Hematopoietic multipotent progenitor cell treated with erythropoietin and hydrocortisone succinate and interleukin-3 and kit ligand, for 15 days (in vitro differentiated cells): ENCODE measurements at regions not wholly inside any gene's neighbourhood (a gene's known extent, or its start where the extent isn't known, plus 50 kb on each side); places are given as distances from the start of the nearest gene placed in this dataset.
"Not testable (repeated sequence)": the region's sequence is repeated elsewhere in the genome, so short reads cannot be mapped to it uniquely, and the experiment has no call there.

ENCODE experiments used
- DNase-seq: peaks from one replicate; pipeline ENCODE4 v3.0.0-alpha.2; 2015; ENCODE audit warnings: low spot score

DNA sequence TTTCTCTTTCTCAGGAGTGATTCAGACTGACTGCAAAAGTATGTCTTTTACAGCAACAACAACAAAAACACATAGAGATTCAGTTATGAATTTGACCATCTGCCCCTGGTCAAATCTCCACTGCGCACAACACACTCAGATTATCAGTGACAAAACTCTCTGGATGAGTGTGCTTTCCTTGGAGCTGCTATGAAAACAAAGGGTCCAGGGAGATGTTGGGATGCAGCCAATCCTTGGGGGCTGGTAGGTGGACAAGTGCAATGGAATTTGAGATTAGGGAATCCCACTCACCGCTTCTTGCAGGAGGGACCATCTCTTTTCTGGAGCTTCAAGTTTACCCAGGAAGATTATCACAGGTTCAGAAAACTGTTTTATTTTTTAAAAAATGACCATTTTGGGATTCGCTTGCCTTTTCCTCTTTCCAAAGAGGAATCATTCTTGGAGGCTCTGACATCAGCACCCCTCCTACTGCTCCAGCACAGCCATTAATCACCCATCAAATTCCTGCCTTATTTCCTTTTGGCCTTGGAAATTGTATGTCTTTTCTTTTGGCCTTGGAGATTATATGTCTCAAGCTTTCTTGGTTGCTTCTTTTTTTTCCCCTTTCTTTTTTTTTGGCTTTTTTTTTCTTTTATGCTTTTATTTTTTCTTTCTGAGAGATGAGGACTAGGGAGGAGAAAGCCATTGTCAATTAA is 311.8 kb downstream of the TSHZ3 start:
- DNase-seq = no peak

DNA sequence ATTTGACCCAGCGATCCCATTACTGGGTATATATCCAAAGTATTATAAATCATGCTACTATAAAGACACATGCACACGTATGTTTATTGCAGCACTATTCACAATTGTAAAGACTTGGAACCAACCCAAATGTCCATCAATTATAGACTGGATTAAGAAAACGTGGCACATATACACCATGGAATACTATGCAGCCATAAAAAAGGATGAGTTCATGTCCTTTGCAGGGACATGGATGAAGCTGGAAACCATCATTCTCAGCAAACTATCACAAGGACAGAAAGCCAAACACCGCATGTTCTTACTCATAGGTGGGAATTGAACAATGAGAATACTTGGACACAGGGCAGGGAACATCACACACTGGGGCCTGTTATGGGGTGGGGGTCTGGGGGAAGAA is 317.8 kb downstream of the TSHZ3 start:
- not testable (repeated sequence) for DNase-seq

- DNase-seq = no peak
Observed at GRCh38 chr19:31023038-31023437, 326.2 kb downstream of the TSHZ3 start.

DNA sequence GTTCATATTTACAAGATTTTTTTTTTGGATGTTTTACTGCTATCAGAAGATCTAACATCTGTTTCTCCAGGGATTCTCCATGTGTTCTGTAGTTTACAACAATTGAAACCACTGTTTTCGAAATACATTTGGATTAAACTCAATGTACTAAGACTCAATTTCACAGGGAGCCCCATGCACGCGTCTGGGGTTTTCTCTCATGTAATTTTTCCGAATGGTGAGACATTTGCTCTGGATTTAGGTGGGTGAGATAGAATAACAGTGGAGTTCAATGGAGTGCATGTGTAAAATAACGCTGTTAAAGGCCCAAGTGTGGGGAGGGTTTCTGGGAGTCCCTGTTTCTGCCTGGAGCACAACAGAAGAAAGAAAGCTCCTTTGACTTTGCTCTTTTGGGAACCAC is 330.3 kb downstream of the TSHZ3 start:
- DNase-seq = no peak

GRCh38 chr19:31015778-31016177 is 333.5 kb downstream of the TSHZ3 start:
- DNase-seq = no peak

DNA sequence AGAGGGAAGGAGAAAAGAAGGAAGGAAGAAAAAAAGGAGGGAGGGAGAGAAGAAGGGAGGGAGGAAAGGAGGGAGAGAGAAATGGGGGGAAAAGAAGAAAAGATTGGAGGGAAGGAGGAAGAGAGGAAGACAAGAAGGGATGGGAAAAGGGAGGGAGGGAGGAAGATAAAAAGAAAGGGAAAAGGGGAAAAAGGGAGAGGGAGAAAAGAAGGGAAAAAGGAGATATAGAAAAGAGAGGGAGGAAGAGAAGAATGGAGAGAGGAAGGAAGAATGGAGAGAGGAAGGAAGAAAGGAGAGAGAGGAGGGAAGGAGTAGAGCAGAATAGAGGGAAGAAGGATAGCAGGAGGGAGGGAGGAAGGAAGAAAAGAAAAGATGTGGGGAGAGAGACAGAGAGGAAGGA is 334.6 kb downstream of the TSHZ3 start:
- DNase-seq = no peak

DNA sequence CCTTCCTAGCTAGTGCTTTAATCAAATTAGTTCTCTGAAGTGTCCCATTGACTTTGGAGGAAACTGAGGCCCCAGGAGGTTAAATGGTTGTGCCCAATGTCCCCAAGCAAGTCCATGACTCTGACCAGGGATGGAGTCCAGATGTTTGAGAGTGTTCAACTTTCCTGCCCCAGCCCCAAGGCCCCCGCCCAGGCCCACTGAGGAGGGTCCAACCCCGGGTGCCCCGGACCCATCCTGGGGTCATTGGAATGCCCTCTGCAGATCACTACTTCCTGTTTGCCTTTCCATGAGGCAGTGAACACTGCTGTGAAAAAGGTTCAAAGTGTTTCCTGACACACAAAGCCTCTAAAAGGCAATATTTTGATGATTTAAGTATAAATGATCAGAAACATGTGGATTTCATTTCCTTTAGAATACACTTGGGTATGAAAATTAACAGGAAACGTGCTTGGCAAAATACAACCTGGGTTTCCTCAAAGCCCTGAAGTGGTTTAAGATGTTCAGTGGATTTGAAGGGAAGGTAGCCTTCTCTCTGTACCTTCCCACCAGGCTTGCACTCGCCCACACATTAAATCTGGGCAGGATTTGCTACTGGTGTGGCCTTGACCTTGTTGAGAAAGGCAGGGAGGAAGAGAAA is 335.7 kb downstream of the TSHZ3 start:
- no peak for DNase-seq

DNA sequence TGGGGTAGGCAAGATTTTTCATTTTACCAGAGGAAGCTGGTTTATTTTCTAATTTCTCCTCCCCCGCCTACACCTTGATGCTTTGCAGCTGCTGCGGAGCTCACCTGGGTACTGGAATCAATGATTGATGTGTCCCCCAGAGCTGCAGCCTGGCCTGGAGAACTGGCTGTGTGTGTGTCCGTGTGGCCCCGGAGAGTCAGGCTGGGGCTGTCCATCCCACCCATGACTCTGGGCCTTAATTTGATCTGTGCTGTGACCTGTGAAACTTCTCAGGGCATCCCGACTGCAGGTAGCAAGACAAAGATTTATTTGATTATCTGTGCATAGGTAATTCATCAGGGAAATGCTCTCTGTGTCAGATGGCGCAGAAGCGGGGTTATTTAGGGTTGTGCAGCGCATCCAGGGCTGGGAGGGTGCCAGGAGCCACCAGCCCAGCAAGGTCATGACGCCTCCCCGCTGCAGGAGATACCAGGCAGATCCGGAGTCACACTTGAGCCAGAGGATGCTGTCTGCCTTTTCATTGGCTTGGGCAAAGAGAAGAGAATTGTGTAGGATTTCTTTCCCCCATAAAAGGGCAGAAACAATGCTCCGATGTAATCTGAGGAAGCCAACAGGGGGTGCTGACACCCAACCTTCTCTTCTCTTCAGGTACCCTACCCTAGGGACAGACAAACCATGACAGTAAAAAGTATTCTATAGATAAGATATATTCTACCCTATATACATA is 346.6 kb downstream of the TSHZ3 start:
- no peak for DNase-seq

DNA sequence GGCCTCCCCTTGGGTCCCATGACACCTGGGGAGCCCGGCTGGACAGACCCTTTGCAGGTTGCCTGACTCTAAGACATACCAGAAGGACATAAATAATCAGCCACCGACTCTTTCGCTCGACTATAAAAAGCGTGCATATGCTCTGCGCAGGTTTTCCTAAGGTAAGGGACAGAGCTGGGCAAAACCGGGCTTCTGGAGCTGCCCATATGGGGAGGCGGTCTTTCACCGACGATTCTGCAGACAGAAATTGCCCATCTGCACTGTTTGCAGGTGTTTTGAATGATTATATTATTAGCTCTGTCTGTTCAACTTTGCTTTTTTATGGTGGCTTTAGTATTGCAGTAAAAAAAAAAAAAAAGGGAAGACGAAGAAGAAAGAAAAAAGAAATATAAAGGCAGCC is 347.2 kb downstream of the TSHZ3 start:
- DNase-seq = no peak

DNA sequence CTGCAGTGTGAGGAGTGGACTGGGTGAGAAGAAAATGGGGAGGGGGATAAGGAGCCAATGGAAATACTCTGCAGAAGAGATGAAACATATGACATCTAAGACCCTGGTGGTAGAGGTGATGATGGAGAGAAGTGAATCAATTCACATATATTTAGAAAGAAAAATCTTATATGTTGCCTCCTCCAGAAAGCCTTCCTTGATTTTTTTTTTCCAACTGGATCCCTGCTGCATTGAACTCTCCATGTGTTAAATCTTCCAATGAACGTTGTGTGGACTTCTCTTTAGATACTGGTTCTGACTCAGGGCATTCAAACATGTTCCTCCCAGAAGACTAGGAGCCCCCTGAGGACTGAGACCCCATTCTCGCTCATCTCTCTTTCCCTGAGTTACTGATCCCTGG is 348.3 kb downstream of the TSHZ3 start:
- DNase-seq = no peak

GRCh38 chr19:30999726-31000125 is 349.5 kb downstream of the TSHZ3 start:
- no peak for DNase-seq

GRCh38 chr19:30997222-30997621 is 352.0 kb downstream of the TSHZ3 start:
- DNase-seq = no peak

- no peak for DNase-seq
Observed at GRCh38 chr19:30978639-30979038, 370.6 kb downstream of the TSHZ3 start.

GRCh38 chr19:30969591-30969990 is 379.6 kb downstream of the TSHZ3 start:
- DNase-seq = no peak

DNA sequence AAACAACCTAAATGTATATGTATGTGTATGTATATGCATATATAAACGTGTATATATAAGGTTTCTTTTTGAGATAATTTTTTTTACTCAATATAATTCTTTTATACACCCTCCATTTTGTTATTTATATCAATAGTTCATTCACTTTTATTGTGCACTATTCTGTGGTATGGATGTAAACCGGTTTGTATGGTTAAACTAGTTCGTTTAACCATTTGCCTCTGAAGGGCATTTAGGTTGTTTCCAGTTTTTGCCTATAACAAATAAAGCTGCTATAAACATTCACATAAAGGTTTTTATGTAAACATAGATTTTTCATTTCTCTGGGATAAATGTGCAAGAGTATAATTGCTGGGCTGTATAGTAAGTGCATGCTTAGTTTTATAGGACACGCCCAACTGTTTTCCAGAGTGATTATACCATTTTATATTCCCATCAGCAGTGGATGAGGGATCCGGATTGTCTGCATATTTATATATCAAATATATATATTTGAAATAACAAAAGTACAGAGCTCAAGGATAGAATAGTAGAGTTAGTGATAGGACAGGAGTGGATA is 380.3 kb downstream of the TSHZ3 start:
- no peak for DNase-seq

DNA sequence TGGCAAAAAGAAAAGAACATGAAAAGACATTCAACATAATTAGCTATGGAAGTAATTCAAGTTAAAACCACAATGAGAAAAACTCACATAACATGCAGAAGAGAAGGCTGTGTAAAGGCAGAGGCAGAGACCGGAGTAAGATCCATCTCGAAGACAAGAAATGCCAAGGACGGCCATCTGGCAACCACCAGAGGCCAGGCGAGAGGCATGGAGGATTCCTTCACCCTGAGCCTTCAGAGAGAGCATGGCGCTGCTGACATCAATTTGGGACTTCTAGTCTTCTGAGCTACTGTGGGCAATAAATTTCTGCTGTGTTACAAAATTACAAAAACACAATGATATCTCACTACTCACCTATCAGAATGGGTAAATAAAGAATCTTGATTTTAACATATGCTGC is 381.0 kb downstream of the TSHZ3 start:
- no peak for DNase-seq

- DNase-seq = no peak
Observed at GRCh38 chr19:30966486-30966885, 382.8 kb downstream of the TSHZ3 start.

DNA sequence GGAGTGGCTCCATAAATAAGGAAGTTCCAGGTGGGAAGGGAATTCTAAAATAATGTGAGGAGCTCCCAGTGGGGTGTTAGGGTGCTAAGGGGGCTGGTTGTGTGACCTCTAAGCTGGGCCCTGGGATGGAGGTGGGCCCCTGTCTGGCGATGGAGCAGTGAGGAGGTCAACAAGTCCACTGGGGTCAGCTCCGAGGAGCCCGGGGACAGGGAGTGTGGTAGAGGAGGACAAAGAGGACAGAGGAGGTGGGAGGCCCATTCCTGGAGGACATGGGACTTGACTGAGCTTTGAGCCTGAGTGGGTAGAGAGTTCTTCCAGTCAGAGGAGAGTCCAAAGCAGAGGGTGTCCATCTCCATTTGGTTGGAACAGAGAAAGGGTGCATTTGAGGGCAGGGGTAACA is 390.2 kb downstream of the TSHZ3 start:
- no peak for DNase-seq

DNA sequence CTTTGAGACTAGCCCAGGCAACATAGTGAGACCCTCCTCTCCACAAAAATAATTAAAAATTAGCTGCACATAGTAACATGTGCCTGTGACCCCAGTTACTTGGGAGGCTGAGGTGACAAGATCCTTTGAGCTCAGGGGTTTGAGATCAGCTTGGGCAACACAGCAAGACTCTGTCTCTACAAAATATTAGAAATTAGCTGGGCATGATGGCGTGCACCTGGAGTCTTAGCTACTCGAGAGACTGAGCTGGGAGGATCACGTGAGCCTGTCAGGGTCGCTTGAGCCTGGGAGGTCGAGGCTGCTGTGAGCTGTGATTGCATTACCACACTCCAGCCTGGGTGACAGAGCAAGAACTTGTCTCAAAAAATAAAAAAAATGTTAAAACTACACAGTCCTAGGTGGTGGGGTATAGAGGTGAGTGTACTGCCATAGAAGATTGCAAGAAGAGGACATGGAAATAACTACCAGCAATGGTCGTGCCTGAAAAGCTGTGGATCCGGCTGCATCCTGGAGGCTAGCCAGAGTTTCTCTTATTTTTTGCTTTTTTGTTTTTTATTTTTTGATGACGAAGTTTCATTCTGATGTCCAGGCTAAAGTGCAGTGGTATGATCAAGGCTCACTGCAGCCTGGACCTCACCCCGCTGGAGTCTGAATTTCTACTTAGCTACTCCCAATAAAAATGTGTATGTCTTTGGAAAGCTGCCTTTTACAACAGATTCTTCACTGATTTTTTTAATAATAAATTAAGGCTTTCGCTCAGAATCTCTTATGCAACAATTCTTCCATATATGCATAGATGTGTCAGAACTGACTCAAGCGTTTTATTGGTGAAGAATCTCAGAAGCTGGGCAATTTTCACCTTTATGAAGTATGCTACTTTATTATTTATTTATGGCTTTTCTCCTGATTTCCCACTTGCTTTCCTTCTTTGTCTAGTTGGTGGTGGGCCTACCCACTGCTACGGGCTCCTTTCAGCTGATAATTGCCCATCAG is 393.8 kb downstream of the TSHZ3 start:
- no peak for DNase-seq

DNA sequence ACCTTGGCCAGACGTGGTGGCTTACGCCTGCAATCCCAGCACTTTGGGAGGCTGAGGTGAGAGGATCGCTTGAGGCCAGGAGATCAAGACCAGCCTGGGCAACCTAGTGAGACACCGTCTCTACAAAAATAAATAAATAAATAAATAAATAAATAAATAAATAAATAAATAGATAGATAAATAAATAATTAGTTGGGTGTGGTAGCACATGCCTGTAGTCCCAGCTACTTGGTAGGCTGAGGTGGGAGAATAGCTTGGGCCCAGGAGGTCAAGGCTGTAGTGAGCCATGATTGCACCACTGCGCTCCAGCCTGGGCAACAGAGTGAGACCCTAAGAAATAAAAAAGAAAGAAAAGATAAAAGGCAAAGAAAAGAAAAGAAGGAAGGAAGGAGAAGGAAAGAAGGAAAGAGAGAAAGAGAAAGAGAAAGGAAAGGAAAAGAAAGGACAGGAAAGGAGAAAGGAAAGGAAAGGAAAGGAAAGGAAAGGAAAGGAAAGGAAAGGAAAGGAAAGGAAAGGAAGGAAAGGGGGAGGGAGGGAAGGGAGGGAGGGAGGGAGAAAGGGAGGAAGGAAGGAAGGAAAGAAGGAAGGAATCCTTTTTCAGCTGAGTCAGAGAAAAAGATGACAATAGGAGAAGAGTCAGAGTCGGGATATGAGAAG is 404.8 kb downstream of the TSHZ3 start:
- not testable (repeated sequence) for DNase-seq

- DNase-seq = no peak
Observed at GRCh38 chr19:30943101-30943843, 406.0 kb downstream of the TSHZ3 start.
